Left ventricle myocardium superior (tissue), 1 donor: ENCODE measurements at regions not wholly inside any gene's neighbourhood (a gene's known extent, or its start where the extent isn't known, plus 50 kb on each side); places are given as distances from the start of the nearest gene placed in this dataset.
"Not testable (repeated sequence)": the region's sequence is repeated elsewhere in the genome, so short reads cannot be mapped to it uniquely, and the experiment has no call there.

Source experiments
- ATAC-seq: fragments of 200-7000 bp; cut with Tn5 transposase; one replicate; pipeline ENCODE4 v1.9.1; 2020; ENCODE audit warnings: mild to moderate bottlenecking, moderate library complexity
- DNase-seq: peaks from one replicate; pipeline ENCODE4 v3.0.0-alpha.2; 2020
- intact Hi-C: fragments of 100-400 bp; cut with micrococcal nuclease; formaldehyde crosslinking; loops from one replicate; pipeline ENCODE4 v1.11.0; 2022
- donor health status: DM: no; HTN: yes; CAD: no; lungs with severe emphysema.

GRCh38 chr3:94311651-94312050 lies 248.8 kb downstream of the NSUN3 start:
- no peak for ATAC-seq
- intact Hi-C loops = no loop called here
- no peak for DNase-seq

- intact Hi-C loops = no loop called here
- DNase-seq (no peak), ATAC-seq (no peak)
Measured at GRCh38 chr3:94314218-94314883, 251.5 kb downstream of the NSUN3 start.

- DNase-seq (no peak), ATAC-seq (no peak)
- intact Hi-C loops = no loop called here
Measured at GRCh38 chr3:94317017-94317416, 254.2 kb downstream of the NSUN3 start.

- DNase-seq (no peak), ATAC-seq (no peak)
- intact Hi-C loops = no loop called here
Measured at GRCh38 chr3:94323596-94323995, 260.7 kb downstream of the NSUN3 start.

- DNase-seq (no peak), ATAC-seq (no peak)
- intact Hi-C loops = no loop called here
Measured at GRCh38 chr3:94331831-94332230, 269.0 kb downstream of the NSUN3 start.

GRCh38 chr3:94336046-94336753 lies 273.3 kb downstream of the NSUN3 start:
- intact Hi-C loops = no loop called here
- DNase-seq (no peak), ATAC-seq (peak; percentile 70)

- intact Hi-C loops = no loop called here
Measured at GRCh38 chr3:94345101-94345500, 282.2 kb downstream of the NSUN3 start.

GRCh38 chr3:94349310-94349878 lies 286.5 kb downstream of the NSUN3 start:
- intact Hi-C loops = no loop called here
- no peak for DNase-seq
- ATAC-seq = no peak

More at GRCh38 chr3:94345101-94345500, 282.2 kb downstream of the NSUN3 start:
- ATAC-seq (no peak), DNase-seq (no peak)

- DNase-seq (no peak), ATAC-seq (no peak)
- intact Hi-C loops = no loop called here
Measured at GRCh38 chr3:94356581-94356980, 293.7 kb downstream of the NSUN3 start.

- ATAC-seq (no peak), DNase-seq (no peak)
- intact Hi-C loops = no loop called here
Measured at GRCh38 chr3:94359996-94360395, 297.1 kb downstream of the NSUN3 start.

- ATAC-seq (peak; percentile 98), DNase-seq (peak; percentile 37)
- intact Hi-C loops = no loop called here
Measured at GRCh38 chr3:94360987-94361386, 298.1 kb downstream of the NSUN3 start.

GRCh38 chr3:94362393-94362792 lies 299.5 kb downstream of the NSUN3 start:
- intact Hi-C loops = no loop called here
- ATAC-seq = no peak

GRCh38 chr3:94365006-94365405 lies 302.1 kb downstream of the NSUN3 start:
- intact Hi-C loops = no loop called here
- ATAC-seq (no peak), DNase-seq (no peak)

More at GRCh38 chr3:94362393-94362792, 299.5 kb downstream of the NSUN3 start:
- DNase-seq = no peak

GRCh38 chr3:94372026-94372425 lies 309.2 kb downstream of the NSUN3 start:
- DNase-seq = no peak
- ATAC-seq = no peak
- intact Hi-C loops = no loop called here

GRCh38 chr3:94373456-94373855 lies 310.6 kb downstream of the NSUN3 start:
- no peak for DNase-seq
- intact Hi-C loops = no loop called here
- peak; percentile 28 for ATAC-seq

- ATAC-seq (no peak), DNase-seq (no peak)
- intact Hi-C loops = no loop called here
Measured at GRCh38 chr3:94374439-94375161, 311.7 kb downstream of the NSUN3 start.

GRCh38 chr3:94377123-94377696 lies 314.3 kb downstream of the NSUN3 start:
- ATAC-seq, intact Hi-C loops, DNase-seq: not testable (repeated sequence)

GRCh38 chr3:94377863-94378262 lies 315.0 kb downstream of the NSUN3 start:
- ATAC-seq, DNase-seq, intact Hi-C loops: not testable (repeated sequence)

- DNase-seq = no peak
- no peak for ATAC-seq
- intact Hi-C loops = no loop called here
Measured at GRCh38 chr3:94378322-94378721, 315.5 kb downstream of the NSUN3 start.

- intact Hi-C loops = no loop called here
- DNase-seq = no peak
- ATAC-seq = no peak
Measured at GRCh38 chr3:94379264-94379663, 316.4 kb downstream of the NSUN3 start.
